ENCODE measurements at regions not wholly inside any gene's neighbourhood (a gene's known extent, or its start where the extent isn't known, plus 50 kb on each side); places are given as distances from the start of the nearest gene placed in this dataset.

DNA sequence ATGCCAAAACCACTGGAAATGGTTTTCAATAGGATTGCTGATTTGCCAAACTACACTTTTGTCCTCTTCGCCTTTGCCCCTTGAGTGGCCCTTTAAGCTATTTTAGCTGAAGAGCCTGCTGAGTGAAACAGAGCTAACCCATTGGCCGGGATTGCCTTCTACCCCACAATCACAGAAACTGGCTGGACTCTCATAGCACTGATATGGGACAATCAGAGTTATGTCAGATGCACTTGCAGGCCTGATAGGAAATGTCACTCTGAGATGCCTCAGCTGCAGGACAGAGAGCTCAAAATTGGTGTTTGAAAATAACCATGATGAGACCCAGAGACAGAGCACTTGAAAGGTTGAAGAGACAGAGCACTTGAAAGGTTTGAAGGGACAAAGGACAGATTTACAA lies 354.4 kb downstream of the BRINP2 start:
- TF ChIP-seq, protein P1, sequence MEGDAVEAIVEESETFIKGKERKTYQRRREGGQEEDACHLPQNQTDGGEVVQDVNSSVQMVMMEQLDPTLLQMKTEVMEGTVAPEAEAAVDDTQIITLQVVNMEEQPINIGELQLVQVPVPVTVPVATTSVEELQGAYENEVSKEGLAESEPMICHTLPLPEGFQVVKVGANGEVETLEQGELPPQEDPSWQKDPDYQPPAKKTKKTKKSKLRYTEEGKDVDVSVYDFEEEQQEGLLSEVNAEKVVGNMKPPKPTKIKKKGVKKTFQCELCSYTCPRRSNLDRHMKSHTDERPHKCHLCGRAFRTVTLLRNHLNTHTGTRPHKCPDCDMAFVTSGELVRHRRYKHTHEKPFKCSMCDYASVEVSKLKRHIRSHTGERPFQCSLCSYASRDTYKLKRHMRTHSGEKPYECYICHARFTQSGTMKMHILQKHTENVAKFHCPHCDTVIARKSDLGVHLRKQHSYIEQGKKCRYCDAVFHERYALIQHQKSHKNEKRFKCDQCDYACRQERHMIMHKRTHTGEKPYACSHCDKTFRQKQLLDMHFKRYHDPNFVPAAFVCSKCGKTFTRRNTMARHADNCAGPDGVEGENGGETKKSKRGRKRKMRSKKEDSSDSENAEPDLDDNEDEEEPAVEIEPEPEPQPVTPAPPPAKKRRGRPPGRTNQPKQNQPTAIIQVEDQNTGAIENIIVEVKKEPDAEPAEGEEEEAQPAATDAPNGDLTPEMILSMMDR (conservative IDR thresholded peaks at IDR 0.05; ENCODE audit: low read length), result no peak
- no peak for TF ChIP-seq EZH2phosphoT487 (IDR thresholded peaks at IDR 0.05; ENCODE audit: borderline replicate concordance, low read depth, low read length)

Measured in OCI-LY7 (cell line).